ENCODE measurements at regions not wholly inside any gene's neighbourhood (a gene's known extent, or its start where the extent isn't known, plus 50 kb on each side); places are given as distances from the start of the nearest gene placed in this dataset.

DNA sequence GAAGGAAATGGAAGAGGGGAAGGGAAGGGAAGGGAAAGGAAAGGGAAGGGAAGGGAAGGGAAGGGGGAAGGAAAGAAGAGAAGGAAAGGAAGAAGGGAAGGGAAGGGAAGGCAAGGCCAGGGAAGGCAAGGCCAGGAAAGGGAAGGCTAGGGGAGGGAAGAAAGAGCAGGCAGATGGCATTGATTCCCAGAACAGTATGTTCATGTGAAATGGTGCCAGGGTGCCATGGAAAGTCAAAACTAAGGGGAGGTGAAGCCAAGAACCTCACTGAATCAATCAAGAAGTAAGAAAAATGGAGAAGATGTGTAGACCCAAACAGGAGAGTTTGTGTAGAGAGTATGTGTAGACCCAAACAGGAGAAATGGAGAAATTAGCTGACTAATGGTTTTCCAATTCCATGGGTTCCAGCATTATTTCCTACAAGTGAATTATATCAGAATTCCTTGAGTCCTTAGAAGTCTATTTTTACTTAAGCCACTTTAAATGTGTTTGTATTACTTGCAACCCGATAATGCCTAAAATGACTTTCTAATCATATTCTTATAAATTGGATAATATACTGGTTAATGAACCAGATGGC is 367.6 kb downstream of the TXNL1 start:
- Histone ChIP-seq H3K9me3 (ENCODE audit: control insufficient read depth, insufficient read depth, low read depth, low read length) (no peaks in the 10 kb centered on the region), H3K4me3 (ENCODE audit: low read depth in 2 of 2, low read length in 2 of 2) (no peak overlapping the region), H3K27me3 (ENCODE audit: control insufficient read depth, insufficient read depth, low read length) (no peaks in the 10 kb centered on the region), H3K4me1 (ENCODE audit: control insufficient read depth, insufficient read depth, low read length) (no peaks in the 10 kb centered on the region), H3K27ac (ENCODE audit: low read length) (no peak overlapping the region), H3K36me3 (ENCODE audit: control insufficient read depth, insufficient read depth, low read length) (no peaks in the 10 kb centered on the region)
- intact Hi-C loops (cut with micrococcal nuclease; ENCODE audit: unreplicated experiment) = no loop called here
- in situ Hi-C loops (cut with HindIII; ENCODE audit: low pct_unique_long_range_greater_than_20kb, low sequenced_read_pairs) = no loop called here
- ChIA-PET CTCF (no interaction called here), POLR2A (no interaction called here)
- TF ChIP-seq POLR2AphosphoS5 (IDR thresholded peaks at IDR 0.05; ENCODE audit: low read depth, low read length) (no peak), TCF7L2 (IDR thresholded peaks at IDR 0.05; ENCODE audit: low read depth, low read length) (no peak), SIN3A (IDR thresholded peaks at IDR 0.05; ENCODE audit: borderline replicate concordance, insufficient read depth, low read depth, low read length) (no peak)
- TF ChIP-seq, protein P1, sequence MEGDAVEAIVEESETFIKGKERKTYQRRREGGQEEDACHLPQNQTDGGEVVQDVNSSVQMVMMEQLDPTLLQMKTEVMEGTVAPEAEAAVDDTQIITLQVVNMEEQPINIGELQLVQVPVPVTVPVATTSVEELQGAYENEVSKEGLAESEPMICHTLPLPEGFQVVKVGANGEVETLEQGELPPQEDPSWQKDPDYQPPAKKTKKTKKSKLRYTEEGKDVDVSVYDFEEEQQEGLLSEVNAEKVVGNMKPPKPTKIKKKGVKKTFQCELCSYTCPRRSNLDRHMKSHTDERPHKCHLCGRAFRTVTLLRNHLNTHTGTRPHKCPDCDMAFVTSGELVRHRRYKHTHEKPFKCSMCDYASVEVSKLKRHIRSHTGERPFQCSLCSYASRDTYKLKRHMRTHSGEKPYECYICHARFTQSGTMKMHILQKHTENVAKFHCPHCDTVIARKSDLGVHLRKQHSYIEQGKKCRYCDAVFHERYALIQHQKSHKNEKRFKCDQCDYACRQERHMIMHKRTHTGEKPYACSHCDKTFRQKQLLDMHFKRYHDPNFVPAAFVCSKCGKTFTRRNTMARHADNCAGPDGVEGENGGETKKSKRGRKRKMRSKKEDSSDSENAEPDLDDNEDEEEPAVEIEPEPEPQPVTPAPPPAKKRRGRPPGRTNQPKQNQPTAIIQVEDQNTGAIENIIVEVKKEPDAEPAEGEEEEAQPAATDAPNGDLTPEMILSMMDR (IDR thresholded peaks at IDR 0.05) = no peak
- TF ChIP-seq, protein P2, sequence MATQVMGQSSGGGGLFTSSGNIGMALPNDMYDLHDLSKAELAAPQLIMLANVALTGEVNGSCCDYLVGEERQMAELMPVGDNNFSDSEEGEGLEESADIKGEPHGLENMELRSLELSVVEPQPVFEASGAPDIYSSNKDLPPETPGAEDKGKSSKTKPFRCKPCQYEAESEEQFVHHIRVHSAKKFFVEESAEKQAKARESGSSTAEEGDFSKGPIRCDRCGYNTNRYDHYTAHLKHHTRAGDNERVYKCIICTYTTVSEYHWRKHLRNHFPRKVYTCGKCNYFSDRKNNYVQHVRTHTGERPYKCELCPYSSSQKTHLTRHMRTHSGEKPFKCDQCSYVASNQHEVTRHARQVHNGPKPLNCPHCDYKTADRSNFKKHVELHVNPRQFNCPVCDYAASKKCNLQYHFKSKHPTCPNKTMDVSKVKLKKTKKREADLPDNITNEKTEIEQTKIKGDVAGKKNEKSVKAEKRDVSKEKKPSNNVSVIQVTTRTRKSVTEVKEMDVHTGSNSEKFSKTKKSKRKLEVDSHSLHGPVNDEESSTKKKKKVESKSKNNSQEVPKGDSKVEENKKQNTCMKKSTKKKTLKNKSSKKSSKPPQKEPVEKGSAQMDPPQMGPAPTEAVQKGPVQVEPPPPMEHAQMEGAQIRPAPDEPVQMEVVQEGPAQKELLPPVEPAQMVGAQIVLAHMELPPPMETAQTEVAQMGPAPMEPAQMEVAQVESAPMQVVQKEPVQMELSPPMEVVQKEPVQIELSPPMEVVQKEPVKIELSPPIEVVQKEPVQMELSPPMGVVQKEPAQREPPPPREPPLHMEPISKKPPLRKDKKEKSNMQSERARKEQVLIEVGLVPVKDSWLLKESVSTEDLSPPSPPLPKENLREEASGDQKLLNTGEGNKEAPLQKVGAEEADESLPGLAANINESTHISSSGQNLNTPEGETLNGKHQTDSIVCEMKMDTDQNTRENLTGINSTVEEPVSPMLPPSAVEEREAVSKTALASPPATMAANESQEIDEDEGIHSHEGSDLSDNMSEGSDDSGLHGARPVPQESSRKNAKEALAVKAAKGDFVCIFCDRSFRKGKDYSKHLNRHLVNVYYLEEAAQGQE (IDR thresholded peaks at IDR 0.05; ENCODE audit: insufficient read depth in 1 of 2, low read depth in 2 of 2, low read length in 1 of 2) = no peak
- ATAC-seq (no peak), DNase-seq (ENCODE audit: low read depth, low spot score) (no peak)
- BruUV-seq (replicated peaks) = no TSS peak

DNA sequence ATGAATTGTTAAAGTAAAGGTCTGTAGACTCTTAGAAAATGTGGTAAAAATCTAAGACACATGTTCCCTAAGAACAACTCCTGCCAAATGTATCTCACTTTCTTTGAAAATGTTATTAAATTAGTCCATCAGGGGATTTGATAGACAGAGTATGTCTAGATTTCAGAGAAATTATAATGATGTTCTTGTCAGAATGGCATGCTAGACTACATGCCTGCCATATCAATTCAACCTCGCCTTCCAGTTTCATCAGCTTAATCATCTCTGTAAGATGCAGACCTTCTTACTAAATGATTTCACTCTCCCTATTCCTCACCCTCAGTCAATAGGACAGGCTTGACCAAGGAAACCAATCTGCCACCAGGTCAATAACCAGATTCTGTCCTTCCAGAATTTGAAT is 368.4 kb downstream of the TXNL1 start:
- Histone ChIP-seq H3K27me3 (ENCODE audit: control insufficient read depth, insufficient read depth, low read length) (no peaks in the 10 kb centered on the region), H3K4me1 (ENCODE audit: control insufficient read depth, insufficient read depth, low read length) (no peaks in the 10 kb centered on the region), H3K27ac (ENCODE audit: low read length) (no peak overlapping the region), H3K4me3 (ENCODE audit: low read depth in 2 of 2, low read length in 2 of 2) (no peak overlapping the region), H3K36me3 (ENCODE audit: control insufficient read depth, insufficient read depth, low read length) (no peaks in the 10 kb centered on the region), H3K9me3 (ENCODE audit: control insufficient read depth, insufficient read depth, low read depth, low read length) (no peaks in the 10 kb centered on the region)
- DNase-seq (ENCODE audit: low read depth, low spot score) (no peak), ATAC-seq (no peak)
- ChIA-PET CTCF (no interaction called here), POLR2A (no interaction called here)
- no TSS peak for BruUV-seq (replicated peaks)
- in situ Hi-C loops (cut with HindIII; ENCODE audit: low pct_unique_long_range_greater_than_20kb, low sequenced_read_pairs) = no loop called here
- intact Hi-C loops (cut with micrococcal nuclease; ENCODE audit: unreplicated experiment) = no loop called here
- TF ChIP-seq SIN3A (IDR thresholded peaks at IDR 0.05; ENCODE audit: borderline replicate concordance, insufficient read depth, low read depth, low read length) = no peak
- no peak for TF ChIP-seq POLR2AphosphoS5 (IDR thresholded peaks at IDR 0.05; ENCODE audit: low read depth, low read length)
- TF ChIP-seq, protein P1 (IDR thresholded peaks at IDR 0.05) = no peak
- no peak for TF ChIP-seq TCF7L2 (IDR thresholded peaks at IDR 0.05; ENCODE audit: low read depth, low read length)
- TF ChIP-seq, protein P2 (IDR thresholded peaks at IDR 0.05; ENCODE audit: insufficient read depth in 1 of 2, low read depth in 2 of 2, low read length in 1 of 2) = no peak

All from Panc1 (cell line).